Right cardiac atrium (tissue), 5 donors: ENCODE measurements at regions not wholly inside any gene's neighbourhood (a gene's known extent, or its start where the extent isn't known, plus 50 kb on each side); places are given as distances from the start of the nearest gene placed in this dataset.
A peak's percentile ranks its signal among the peaks of the same experiment; 100 is the strongest.

Experiments used
- ATAC-seq, 2 donors: fragments of 200-7000 bp; cut with Tn5 transposase; one replicate each; pipeline versions ENCODE4 v1.8.0 to v1.9.1; 2020; ENCODE audit warnings: moderate library complexity in 2 of 2, mild to moderate bottlenecking in 1 of 2
- DNase-seq, 3 donors: peaks; one replicate each; pipeline ENCODE4 v3.0.0-alpha.2; 2020
- H3K27ac ChIP-seq: one replicate; pipeline ENCODE4 v1.5.1; 2013; ENCODE audit warnings: mild to moderate bottlenecking, low read length, control low read depth, moderate library complexity
- H3K27me3 ChIP-seq: one replicate; pipeline ENCODE4 v1.6.1; 2013; ENCODE audit not compliant: control insufficient read depth, insufficient read depth
- H3K4me1 ChIP-seq: one replicate; pipeline ENCODE4 v1.6.1; 2013; ENCODE audit warnings: low read length; ENCODE audit not compliant: control insufficient read depth, insufficient read depth
- H3K4me3 ChIP-seq: one replicate; pipeline ENCODE4 v1.5.1; 2013; ENCODE audit warnings: low read length, control low read depth
- H3K9me3 ChIP-seq: one replicate; pipeline ENCODE4 v1.6.1; 2013; ENCODE audit warnings: low read length; ENCODE audit not compliant: control insufficient read depth
- WGBS: extraction: QIAGEN DNeasy Blood & Tissue Kit; methylation state at CpG from one replicate; pipeline ENCODE4 v1.1.7; 2013; 5-methylcytosine and 5-hydroxymethylcytosine counted together
- intact Hi-C, 4 donors: fragments of 100-400 bp; cut with DNase I; formaldehyde crosslinking; loops; one replicate each; pipeline versions ENCODE4 v1.11.0 to v1.14.0; 2022 to 2023
- donor health status: healthy with polysubstance abuse.
- donor health status: DM: no; HTN: yes; CAD: no.
- donor health status: DM: no; HTN: no; CAD: no.
- donor health status: DM: no; HTN: yes; CAD: no; lungs with severe emphysema.
- donor health status: DM: yes; HTN: yes; CAD: no.

DNA sequence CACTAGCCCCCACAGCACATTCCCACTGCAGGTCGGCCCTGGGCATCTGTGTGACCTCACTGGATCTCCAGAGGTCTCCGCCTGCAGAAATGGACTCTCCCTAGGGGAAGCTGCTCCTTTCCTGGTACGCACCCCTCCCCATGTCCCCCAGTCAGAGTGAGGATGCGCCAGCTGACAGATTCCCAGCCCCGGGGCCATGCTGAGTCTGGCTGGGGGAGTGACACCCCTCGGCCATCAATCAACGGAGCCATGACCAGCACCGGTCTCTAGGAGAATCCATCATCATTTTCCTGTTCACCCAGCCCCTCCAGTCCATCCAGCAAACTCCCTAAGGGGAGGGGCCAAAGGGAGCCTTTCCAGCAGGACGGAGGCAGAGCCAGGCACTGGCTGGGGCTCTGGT lies 68.7 kb upstream of the PAX7 start:
- Histone ChIP-seq H3K27ac (no peak overlapping the region), H3K4me1 (no peaks in the 10 kb centered on the region), H3K27me3 (no peaks in the 10 kb centered on the region), H3K4me3 (no peak overlapping the region), H3K9me3 (no peaks in the 10 kb centered on the region)
- 44% methylated on average over 9 of the region's 9 CpGs for WGBS
- no peak for DNase-seq
- intact Hi-C loops: no loop called here
- ATAC-seq: no peak

DNA sequence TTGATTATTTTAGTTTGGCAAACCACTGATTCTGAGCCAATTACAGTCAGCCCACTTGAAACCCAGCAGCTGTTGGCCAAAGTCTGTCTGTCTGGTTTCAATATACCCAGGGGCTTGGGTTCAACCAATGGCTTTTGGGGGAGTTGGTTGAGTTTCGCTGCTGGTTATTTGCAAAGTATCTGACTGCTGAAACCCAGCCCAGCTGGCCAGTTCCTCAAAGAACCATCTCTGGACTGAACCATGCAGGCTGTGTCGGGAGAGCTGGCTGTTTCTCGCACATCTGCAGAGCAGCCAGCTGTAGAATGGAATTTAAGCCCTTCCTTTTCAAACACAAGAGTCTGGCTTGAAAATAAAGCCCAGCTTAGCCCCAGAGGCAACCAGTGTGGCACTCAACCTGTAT lies 66.0 kb upstream of the PAX7 start:
- WGBS: 39% methylated on average over 3 of the region's 3 CpGs
- no peaks in the 10 kb centered on the region for H3K9me3 ChIP-seq
- intact Hi-C loops: no loop called here
- no peak overlapping the region for H3K27ac ChIP-seq
- no peak for ATAC-seq
- H3K4me1 ChIP-seq: no peaks in the 10 kb centered on the region
- DNase-seq: no peak
- H3K4me3 ChIP-seq: no peak overlapping the region
- H3K27me3 ChIP-seq: no peaks in the 10 kb centered on the region

DNA sequence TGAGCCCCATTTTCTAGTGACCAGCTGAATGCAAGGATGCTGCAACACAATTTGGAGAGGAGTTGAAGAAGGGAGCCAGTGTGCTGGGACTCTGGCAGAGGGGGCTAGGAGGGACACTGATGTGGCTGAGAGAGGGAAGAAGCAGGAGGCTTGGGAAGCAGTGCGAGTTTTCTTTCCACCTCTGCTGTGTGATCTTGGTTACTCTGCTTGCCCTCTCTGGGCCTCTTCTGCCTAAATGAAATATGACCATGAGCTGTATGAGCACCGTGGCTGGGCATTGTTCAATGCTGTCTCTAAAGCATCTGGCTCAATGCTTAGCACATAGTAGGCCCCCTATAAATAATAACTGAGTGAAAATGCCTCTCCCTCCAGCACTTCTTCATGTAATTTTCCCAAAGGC lies 65.3 kb upstream of the PAX7 start:
- H3K27me3 ChIP-seq: no peaks in the 10 kb centered on the region

DNA sequence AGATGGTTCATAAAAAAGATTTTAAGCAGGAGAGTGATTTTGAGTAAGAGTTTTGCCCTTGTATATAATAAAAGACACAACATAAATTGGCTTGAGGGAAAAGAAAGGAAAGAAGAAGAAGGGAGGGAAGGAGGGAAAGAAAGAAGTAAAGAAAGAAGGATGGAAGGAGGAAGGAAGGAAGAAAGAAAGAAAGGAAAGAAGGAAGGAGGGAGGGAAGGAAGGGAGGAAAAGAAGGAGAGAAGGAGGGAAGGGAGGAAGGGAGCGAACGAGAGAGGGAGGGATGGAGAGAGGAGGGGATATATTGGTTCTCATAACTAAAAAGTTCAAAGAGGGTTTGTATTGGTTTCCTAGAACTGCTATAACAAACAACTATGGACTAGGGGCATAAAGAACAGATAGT lies 62.2 kb upstream of the PAX7 start:
- no peaks in the 10 kb centered on the region for H3K27me3 ChIP-seq

More for the DNA sequence above, 65.3 kb upstream of the PAX7 start:
- no peak overlapping the region for H3K4me3 ChIP-seq
- H3K9me3 ChIP-seq: no peaks in the 10 kb centered on the region
- DNase-seq: no peak
- intact Hi-C loops: no loop called here
- no peak for ATAC-seq
- 79% methylated on average over 2 of the region's 2 CpGs for WGBS
- H3K4me1 ChIP-seq: no peaks in the 10 kb centered on the region
- H3K27ac ChIP-seq: no peak overlapping the region

DNA sequence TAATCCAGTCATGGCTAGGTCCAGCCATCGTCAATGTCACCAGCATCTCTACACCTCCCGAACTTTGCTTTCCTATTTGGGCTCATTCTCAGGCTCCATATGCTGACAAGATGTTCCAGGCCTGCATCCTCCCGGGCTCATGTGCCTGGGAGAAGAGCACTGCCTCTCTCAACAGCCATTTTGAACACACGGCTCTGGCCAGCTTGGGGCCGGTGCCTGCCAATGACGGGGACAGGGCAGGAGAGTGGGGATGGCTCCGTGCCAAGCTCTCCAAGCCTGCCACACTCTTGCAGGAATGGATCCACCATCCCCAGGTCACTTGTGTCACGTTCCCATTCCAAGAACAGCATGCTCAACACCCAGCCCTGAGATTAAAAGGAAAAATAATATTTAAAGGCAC lies 61.4 kb upstream of the PAX7 start:
- no peak overlapping the region for H3K27ac ChIP-seq
- H3K4me3 ChIP-seq: no peak overlapping the region
- intact Hi-C loops: no loop called here
- no peak for ATAC-seq
- DNase-seq: peak in 1 of 3 donors; percentile 73
- no peaks in the 10 kb centered on the region for H3K27me3 ChIP-seq
- H3K9me3 ChIP-seq: no peaks in the 10 kb centered on the region
- 63% methylated on average over 8 of the region's 8 CpGs for WGBS
- no peaks in the 10 kb centered on the region for H3K4me1 ChIP-seq

More for the DNA sequence above, 62.2 kb upstream of the PAX7 start:
- DNase-seq: no peak
- no peak overlapping the region for H3K27ac ChIP-seq
- WGBS: 84% methylated on average over 2 of the region's 2 CpGs
- intact Hi-C loops: no loop called here
- no peaks in the 10 kb centered on the region for H3K4me1 ChIP-seq
- H3K4me3 ChIP-seq: no peak overlapping the region
- no peaks in the 10 kb centered on the region for H3K9me3 ChIP-seq
- no peak for ATAC-seq

DNA sequence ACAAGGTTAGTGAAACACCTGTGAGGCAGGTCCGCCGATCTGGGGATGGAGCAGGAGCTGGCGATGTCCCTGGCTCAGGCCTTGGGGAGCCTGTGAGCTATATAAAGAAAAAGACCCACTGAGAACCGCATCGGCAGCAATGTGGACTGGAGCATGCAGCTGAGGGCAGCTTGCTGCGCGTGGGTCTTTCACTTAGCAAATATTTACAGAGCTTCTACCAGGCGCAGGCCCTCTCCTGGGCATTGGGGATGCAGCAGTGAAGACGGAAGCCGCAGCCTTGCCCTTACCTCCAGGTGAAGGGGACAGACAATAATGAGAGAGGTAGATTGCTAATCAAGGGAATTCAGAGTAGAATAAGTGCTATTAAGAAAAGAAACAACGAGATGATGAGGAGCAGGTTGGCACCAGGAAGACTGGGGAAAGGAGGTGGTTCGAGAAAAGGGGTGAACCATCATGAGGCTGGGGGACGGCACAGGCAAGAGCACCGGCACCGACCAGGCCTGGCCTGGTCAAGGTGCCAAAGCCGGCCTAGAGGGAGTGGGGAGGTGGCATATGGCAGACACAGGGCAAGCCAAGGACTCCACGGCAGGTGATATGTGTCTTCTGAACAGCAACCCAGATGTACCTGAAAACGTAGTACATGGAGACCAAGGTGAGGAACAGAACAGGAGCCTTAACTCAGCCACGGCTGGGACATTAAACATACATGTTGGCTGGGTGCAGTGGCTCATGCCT lies 60.7 kb upstream of the PAX7 start:
- intact Hi-C loops: loop anchor here in 1 of 4 donors (10.0 kb wide), 2 partner anchors 275 to 925 kb away; no protein-coding TSS in a partner anchor
- ATAC-seq (no peak), DNase-seq (no peak)
- H3K4me1 ChIP-seq: no peaks in the 10 kb centered on the region
- no peak overlapping the region for H3K27ac ChIP-seq
- no peak overlapping the region for H3K4me3 ChIP-seq
- H3K27me3 ChIP-seq: no peaks in the 10 kb centered on the region
- 76% methylated on average over 19 of the region's 19 CpGs for WGBS
- no peaks in the 10 kb centered on the region for H3K9me3 ChIP-seq

DNA sequence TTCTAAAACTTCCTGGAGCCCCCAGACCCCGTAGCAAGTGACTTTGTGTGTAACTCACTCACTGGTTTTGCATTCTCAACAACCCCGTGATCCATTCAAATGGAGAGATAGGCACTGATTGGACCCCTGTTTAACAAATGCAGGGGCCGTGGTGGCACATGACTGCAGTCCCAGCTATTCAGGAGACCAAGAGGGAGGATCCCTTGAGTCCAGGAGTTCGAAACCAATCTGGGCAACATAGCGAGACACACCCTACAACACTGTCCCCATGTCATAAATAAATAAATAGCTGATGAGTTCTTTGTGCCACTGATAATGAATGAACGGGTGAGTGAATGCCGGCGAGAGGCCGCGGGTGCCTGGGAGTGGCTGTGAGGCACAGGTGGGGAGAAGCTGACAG lies 59.4 kb upstream of the PAX7 start:
- Histone ChIP-seq H3K9me3 (no peaks in the 10 kb centered on the region), H3K4me1 (no peaks in the 10 kb centered on the region), H3K27ac (no peak overlapping the region), H3K27me3 (no peaks in the 10 kb centered on the region), H3K4me3 (no peak overlapping the region)
- DNase-seq (no peak), ATAC-seq (no peak)
- WGBS: 66% methylated on average over 10 of the region's 10 CpGs
- intact Hi-C loops: loop anchor here in 1 of 4 donors (10.0 kb wide), 2 partner anchors 276 to 926 kb away; no protein-coding TSS in a partner anchor

DNA sequence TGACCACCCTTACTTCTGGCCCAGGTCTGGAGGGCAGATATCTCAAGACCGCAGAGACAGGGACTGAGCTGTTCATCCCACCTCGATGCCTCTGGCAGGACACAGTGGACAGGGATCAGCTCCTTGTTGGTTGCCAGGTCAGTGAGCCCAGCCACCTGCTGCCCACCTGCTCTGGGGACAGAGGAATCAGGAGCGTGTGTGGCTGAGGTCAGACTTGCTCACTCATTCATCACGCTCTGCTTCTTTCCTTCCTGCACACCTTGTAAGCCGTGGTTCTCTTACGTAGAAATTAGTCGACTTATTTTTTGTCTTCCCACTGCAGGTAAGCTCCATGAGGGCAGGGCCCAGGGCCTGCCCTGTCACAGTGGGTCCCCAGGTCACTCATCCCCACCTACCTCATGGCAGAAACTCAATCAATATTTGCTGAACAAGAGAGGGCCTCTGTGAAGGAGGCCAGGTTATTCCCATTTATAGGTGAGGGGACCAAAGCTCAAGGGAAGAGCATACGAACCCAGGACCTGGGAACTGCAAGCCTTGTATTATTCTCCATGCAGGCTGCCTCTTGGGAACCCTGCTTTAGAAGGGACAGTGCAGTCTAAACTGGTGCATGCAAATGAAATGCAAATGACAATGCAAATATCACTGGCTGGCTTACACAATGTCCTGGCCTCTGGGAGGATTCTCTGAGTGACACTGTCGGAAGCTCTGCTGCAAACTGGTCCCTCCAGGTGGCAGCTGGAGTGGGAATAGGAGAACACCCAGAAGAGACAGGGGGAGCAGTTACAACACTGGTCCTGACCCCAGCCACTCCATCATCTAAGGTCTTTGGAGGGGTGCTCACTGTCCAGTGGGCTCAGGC lies 58.4 kb upstream of the PAX7 start:
- H3K4me3 ChIP-seq: no peak overlapping the region
- H3K9me3 ChIP-seq: no peaks in the 10 kb centered on the region
- 80% methylated on average over 9 of the region's 9 CpGs for WGBS
- no peaks in the 10 kb centered on the region for H3K4me1 ChIP-seq
- ATAC-seq (no peak), DNase-seq (no peak)
- no peak overlapping the region for H3K27ac ChIP-seq
- H3K27me3 ChIP-seq: no peaks in the 10 kb centered on the region
- intact Hi-C loops: loop anchor here in 1 of 4 donors (10.0 kb wide), 2 partner anchors 277 to 927 kb away; no protein-coding TSS in a partner anchor

DNA sequence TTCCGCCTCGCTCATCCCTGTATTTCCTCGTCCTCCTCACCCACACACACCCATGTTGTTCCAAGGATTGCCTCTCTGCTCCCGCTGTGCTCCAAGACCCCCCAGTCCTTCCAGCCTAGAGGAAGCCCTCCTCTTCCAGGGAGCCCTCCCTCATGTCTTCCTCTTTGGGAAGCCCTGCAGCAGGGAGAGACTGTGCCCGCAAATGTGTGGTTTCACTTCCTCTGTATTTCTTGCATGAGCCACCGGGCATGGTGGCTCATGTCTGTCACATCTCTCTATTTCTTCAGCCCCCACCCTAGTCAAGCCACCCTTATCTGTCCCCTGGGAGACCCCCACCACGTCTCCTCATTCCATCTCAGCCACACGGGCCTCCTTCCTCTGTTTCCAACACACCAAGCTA lies 57.5 kb upstream of the PAX7 start:
- DNase-seq: no peak
- 72% methylated on average over 8 of the region's 8 CpGs for WGBS
- Histone ChIP-seq H3K4me3 (no peak overlapping the region), H3K27ac (no peak overlapping the region), H3K27me3 (no peaks in the 10 kb centered on the region), H3K4me1 (no peaks in the 10 kb centered on the region), H3K9me3 (no peaks in the 10 kb centered on the region)
- ATAC-seq: no peak
- intact Hi-C loops: loop anchor here in 1 of 4 donors (10.0 kb wide), 2 partner anchors 278 to 928 kb away; no protein-coding TSS in a partner anchor

DNA sequence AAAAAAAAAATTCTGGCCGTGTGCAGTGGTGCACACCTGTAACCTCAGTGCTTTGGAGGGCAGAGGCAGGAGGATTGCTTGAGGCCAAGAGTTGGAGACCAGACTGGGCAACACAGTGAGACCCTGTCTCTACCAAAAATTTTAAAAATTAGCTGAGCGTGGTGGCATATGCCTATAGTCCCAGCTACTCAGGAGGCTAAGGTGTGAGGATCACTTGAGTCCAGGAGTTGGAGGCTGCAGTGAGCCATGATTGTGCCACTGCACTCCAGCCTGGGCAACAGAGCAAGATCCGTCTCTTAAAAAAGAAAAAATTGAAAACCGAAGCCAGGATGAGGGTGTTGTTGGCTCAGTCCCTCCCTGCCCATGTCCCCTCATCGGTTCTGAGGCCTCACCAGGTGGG lies 55.9 kb upstream of the PAX7 start:
- intact Hi-C loops: loop anchor here in 1 of 4 donors (10.0 kb wide), 2 partner anchors 280 to 930 kb away; no protein-coding TSS in a partner anchor
- WGBS: 79% methylated on average over 5 of the region's 5 CpGs
- ATAC-seq: no peak
- Histone ChIP-seq H3K9me3 (no peaks in the 10 kb centered on the region), H3K4me1 (no peaks in the 10 kb centered on the region), H3K27ac (no peak overlapping the region), H3K4me3 (no peak overlapping the region), H3K27me3 (no peaks in the 10 kb centered on the region)
- no peak for DNase-seq

DNA sequence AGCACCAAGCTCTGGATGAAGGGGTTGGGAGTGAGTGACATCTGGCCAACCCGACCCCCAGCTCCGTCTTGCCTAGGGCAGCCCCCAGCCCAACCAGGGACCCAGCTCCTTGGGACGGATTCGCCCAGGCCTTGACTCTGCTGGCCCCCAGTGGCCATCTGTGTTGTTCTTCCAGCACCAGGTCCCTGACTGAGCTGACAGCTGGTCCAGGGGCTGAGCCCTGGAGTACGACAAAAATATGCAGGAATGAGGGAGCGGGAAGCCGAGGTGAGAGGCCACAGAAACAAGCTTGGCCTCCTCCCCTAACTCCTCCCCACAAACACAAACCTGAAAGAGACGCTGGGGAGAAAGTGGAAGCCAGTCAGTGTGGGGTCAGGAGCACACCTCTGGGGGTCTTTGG lies 55.0 kb upstream of the PAX7 start:
- Histone ChIP-seq H3K9me3 (no peaks in the 10 kb centered on the region), H3K4me3 (no peak overlapping the region), H3K4me1 (no peaks in the 10 kb centered on the region), H3K27ac (no peak overlapping the region), H3K27me3 (no peaks in the 10 kb centered on the region)
- ATAC-seq: peak in 1 of 2 donors; percentile 58
- intact Hi-C loops: loop anchor here in 1 of 4 donors (10.0 kb wide), 2 partner anchors 281 to 931 kb away; no protein-coding TSS in a partner anchor
- peak in 2 of 3 donors; percentile 80 to 92 for DNase-seq
- 13% methylated on average over 8 of the region's 8 CpGs for WGBS
